ENCODE measurements at regions not wholly inside any gene's neighbourhood (a gene's known extent, or its start where the extent isn't known, plus 50 kb on each side); places are given as distances from the start of the nearest gene placed in this dataset.

GRCh38 chr4:107312366-107312765 is 276.3 kb upstream of the DKK2 start:
- DNase-seq, result no peak

- no peak for DNase-seq
These were observed 268.7 kb upstream of the DKK2 start for GRCh38 chr4:107304699-107305286.

GRCh38 chr4:107299646-107300045 is 263.5 kb upstream of the DKK2 start:
- no peak for DNase-seq

GRCh38 chr4:107292979-107293378 is 256.9 kb upstream of the DKK2 start:
- no peak for DNase-seq

- no peak for DNase-seq
These were observed 247.8 kb upstream of the DKK2 start for GRCh38 chr4:107283587-107284559.

- DNase-seq, result no peak
These were observed 243.6 kb upstream of the DKK2 start for GRCh38 chr4:107279733-107280132.

- no peak for DNase-seq
These were observed 242.8 kb upstream of the DKK2 start for GRCh38 chr4:107278791-107279483.

GRCh38 chr4:107276052-107276451 is 239.9 kb upstream of the DKK2 start:
- DNase-seq, result no peak

- DNase-seq, result no peak
These were observed 239.1 kb upstream of the DKK2 start for GRCh38 chr4:107275225-107275624.

GRCh38 chr4:107270614-107271013 is 234.5 kb upstream of the DKK2 start:
- no peak for DNase-seq

GRCh38 chr4:107269175-107269574 is 233.1 kb upstream of the DKK2 start:
- DNase-seq, result no peak

- DNase-seq, result no peak
These were observed 229.7 kb upstream of the DKK2 start for GRCh38 chr4:107265859-107266258.

GRCh38 chr4:107261241-107261874 is 225.2 kb upstream of the DKK2 start:
- DNase-seq, result no peak

GRCh38 chr4:107258359-107258758 is 222.2 kb upstream of the DKK2 start:
- DNase-seq, result no peak

- no peak for DNase-seq
These were observed 219.5 kb upstream of the DKK2 start for GRCh38 chr4:107255596-107255995.

GRCh38 chr4:107255114-107255513 is 219.0 kb upstream of the DKK2 start:
- no peak for DNase-seq

GRCh38 chr4:107253579-107254068 is 217.5 kb upstream of the DKK2 start:
- no peak for DNase-seq

GRCh38 chr4:107253090-107253489 is 217.0 kb upstream of the DKK2 start:
- DNase-seq, result no peak

- DNase-seq, result no peak
These were observed 216.5 kb upstream of the DKK2 start for GRCh38 chr4:107252571-107252970.

- no peak for DNase-seq
These were observed 212.5 kb upstream of the DKK2 start for GRCh38 chr4:107248571-107248970.

- DNase-seq, result no peak
These were observed 211.6 kb upstream of the DKK2 start for GRCh38 chr4:107247738-107248137.

- no peak for DNase-seq
These were observed 210.6 kb upstream of the DKK2 start for GRCh38 chr4:107246761-107247160.
